ENCODE measurements at regions not wholly inside any gene's neighbourhood (a gene's known extent, or its start where the extent isn't known, plus 50 kb on each side); places are given as distances from the start of the nearest gene placed in this dataset.

- Histone ChIP-seq H3K79me2 (ENCODE audit: insufficient read depth, low read length) (no peaks in the 10 kb centered on the region), H3K23me2 (ENCODE audit: insufficient read length, low read depth, low read length, poor library complexity, severe bottlenecking) (no peaks in the 10 kb centered on the region), H3K9me3 (ENCODE audit: control insufficient read depth, low read depth, low read length) (peaks cover 28% of the 10 kb centered on the region), H3K27ac (ENCODE audit: insufficient read length, low read depth, low read length) (no peak overlapping the region), H3K14ac (ENCODE audit: insufficient read depth, low read length) (no peak overlapping the region), H4K8ac (replicated peaks; ENCODE audit: insufficient read length, low read depth, low read length) (no peak overlapping the region), H2BK15ac (ENCODE audit: low read depth, low read length) (no peak overlapping the region), H2BK20ac (ENCODE audit: low read depth, low read length, poor library complexity, severe bottlenecking) (no peak overlapping the region), H3K56ac (ENCODE audit: insufficient read length, low read depth, low read length) (no peak overlapping the region), H2AK5ac (ENCODE audit: insufficient read length, low read length) (no peak overlapping the region), H3K23ac (ENCODE audit: insufficient read length, low read depth, low read length) (no peak overlapping the region), H3K18ac (ENCODE audit: insufficient read length, low read depth, low read length) (no peak overlapping the region), H3K4ac (ENCODE audit: low read depth, low read length) (no peak overlapping the region), H3T11ph (ENCODE audit: low read length) (no peak overlapping the region), H4K91ac (ENCODE audit: insufficient read length, low read depth, low read length) (no peak overlapping the region), H2BK5ac (ENCODE audit: insufficient read length, low read length) (no peak overlapping the region), H2BK12ac (ENCODE audit: insufficient read length, low read depth, low read length) (no peak overlapping the region), H3K9ac (ENCODE audit: extremely low read depth, insufficient read length, low read length) (no peak overlapping the region), H3K27me3 (ENCODE audit: insufficient read depth, low read length) (no peaks in the 10 kb centered on the region), H2AFZ (ENCODE audit: low read length) (no peak overlapping the region), H4K5ac (ENCODE audit: insufficient read length, low read depth, low read length) (no peak overlapping the region), H3K4me1 (ENCODE audit: insufficient read depth, low read length) (no peaks in the 10 kb centered on the region), H4K20me1 (ENCODE audit: control insufficient read depth, insufficient read depth, insufficient read length) (no peaks in the 10 kb centered on the region), H2BK120ac (ENCODE audit: low read depth, low read length, poor library complexity, severe bottlenecking) (no peak overlapping the region), H3K4me2 (ENCODE audit: insufficient read depth, insufficient read length, low read length) (no peak overlapping the region), H3K79me1 (ENCODE audit: insufficient read depth, low read depth, low read length, poor library complexity, severe bottlenecking) (no peaks in the 10 kb centered on the region)
- no peak for TF ChIP-seq CTCF (conservative IDR thresholded peaks at IDR 0.05)
- Mint-ChIP-seq H3K9me3 (peaks cover 56 to 59% of the 10 kb centered on the region in 2 experiments), H3K27me3 (ENCODE audit: low read depth) (peaks cover 16% of the 10 kb centered on the region), H3K27ac (no peak overlapping the region), H3K4me1 (no peaks in the 10 kb centered on the region), H3K4me3 (no peak overlapping the region), H3K36me3 (ENCODE audit: insufficient read depth in 1 of 3, low read depth in 3 of 3) (peaks cover 27% of the 10 kb centered on the region in 3 experiments)
- no peak for DNase-seq
- no CpG with 5 or more reads among the region's 41 CpGs for WGBS (ENCODE audit: extremely low coverage, insufficient read length, low lambda C conversion rate)
Measured at GRCh38 chr1:125087691-125088090, 3902.9 kb downstream of the SRGAP2C start.

Measured in H9 (cell line).